Right lobe of liver (tissue), 6 donors: ENCODE measurements at regions not wholly inside any gene's neighbourhood (a gene's known extent, or its start where the extent isn't known, plus 50 kb on each side); places are given as distances from the start of the nearest gene placed in this dataset.

Experiments used
- ATAC-seq, 4 donors: fragments of 200-7000 bp; cut with Tn5 transposase; one replicate each; pipeline ENCODE4 v1.9.1; 2020; ENCODE audit warnings: mild to moderate bottlenecking in 4 of 4, moderate library complexity in 4 of 4
- DNase-seq, 3 donors: peaks; one replicate each; pipeline ENCODE4 v3.0.0-alpha.2; 2020
- H3K27ac ChIP-seq, 3 donors: fragments of 200-600 bp; one replicate each; pipeline ENCODE4 v1.8.0; 2022
- H3K27me3 ChIP-seq, 2 donors: fragments of 200-600 bp; one replicate each; pipeline ENCODE4 v1.8.0; 2022
- H3K36me3 ChIP-seq, 4 donors: fragments of 200-600 bp; sonication (generic) in 1 of 4; one replicate each; pipeline versions ENCODE4 v1.5.1 to v1.8.0; 2017 to 2022; ENCODE audit warnings: control low read depth in 1 of 4
- H3K4me1 ChIP-seq, 4 donors: fragments of 200-600 bp; sonication (generic) in 1 of 4; one replicate each; pipeline versions ENCODE4 v1.5.1 to v1.8.0; 2017 to 2022; ENCODE audit warnings: control low read depth in 1 of 4
- H3K4me3 ChIP-seq, 3 donors: fragments of 200-600 bp; one replicate each; pipeline ENCODE4 v1.8.0; 2022
- H3K9me3 ChIP-seq, 4 donors: fragments of 200-600 bp; sonication (generic) in 1 of 4; one replicate each; pipeline versions ENCODE4 v1.5.1 to v1.8.0; 2017 to 2022; ENCODE audit warnings: control low read depth in 1 of 4
- POLR2A ChIP-seq: fragments of 450-650 bp; IDR thresholded peaks from one replicate; pipeline ENCODE4 v1.6.1; 2017; ENCODE audit warnings: antibody characterized with exemption, mild to moderate bottlenecking
- WGBS: methylation state at CpG from one replicate; pipeline ENCODE4 v1.1.6; 2018; ENCODE audit warnings: low coverage, low lambda C conversion rate; ENCODE audit not compliant: insufficient coverage; ENCODE audit errors: missing lambda C conversion rate; 5-methylcytosine and 5-hydroxymethylcytosine counted together
- intact Hi-C, 2 donors: fragments of 100-400 bp; cut with DNase I; formaldehyde crosslinking; loops; one replicate each; pipeline versions ENCODE4 v1.11.2 to v1.14.1; 2022
- TF ChIP-seq, protein P1 (sequence below), 4 donors: fragments of 200-600 bp in 3 of 4; fragments of 450-650 bp in 1 of 4; IDR thresholded peaks; one replicate each; pipeline versions ENCODE4 v1.5.1 to v1.8.0; 2016 to 2022; ENCODE audit warnings: antibody characterized with exemption in 4 of 4, mild to moderate bottlenecking in 2 of 4
- donor health status: DM: no; HTN: yes; CAD: no.
- donor health status: DM: no; HTN: no; CAD: no.
- donor health status: DM: no; HTN: no; CAD: no.
- donor health status: DM: no; HTN: yes; CAD: no.
- donor health status: DM: no; HTN: yes; CAD: no.

DNA sequence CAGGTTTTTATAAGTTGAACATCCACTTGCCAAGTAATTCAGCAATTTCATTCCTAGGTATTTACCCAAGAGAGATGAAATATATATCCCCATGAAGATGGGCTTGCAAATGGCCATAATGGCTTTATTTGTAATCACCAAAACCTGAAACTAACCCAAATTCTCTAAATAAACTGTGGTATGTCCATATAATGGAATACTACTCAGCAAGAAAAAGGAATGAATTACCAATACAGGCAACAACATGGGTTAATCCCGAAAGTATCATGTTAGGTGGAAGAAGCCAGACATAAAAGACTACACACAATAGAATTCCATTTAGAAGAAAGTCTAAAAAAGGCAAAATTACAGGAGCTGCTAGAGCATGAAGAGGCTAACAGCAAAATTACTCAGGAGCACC is 101.4 kb upstream of the PPP2R2D start:
- DNase-seq, result no peak
- no peak overlapping the region for H3K27ac ChIP-seq
- TF ChIP-seq POLR2A, result no peak
- TF ChIP-seq, protein P1, sequence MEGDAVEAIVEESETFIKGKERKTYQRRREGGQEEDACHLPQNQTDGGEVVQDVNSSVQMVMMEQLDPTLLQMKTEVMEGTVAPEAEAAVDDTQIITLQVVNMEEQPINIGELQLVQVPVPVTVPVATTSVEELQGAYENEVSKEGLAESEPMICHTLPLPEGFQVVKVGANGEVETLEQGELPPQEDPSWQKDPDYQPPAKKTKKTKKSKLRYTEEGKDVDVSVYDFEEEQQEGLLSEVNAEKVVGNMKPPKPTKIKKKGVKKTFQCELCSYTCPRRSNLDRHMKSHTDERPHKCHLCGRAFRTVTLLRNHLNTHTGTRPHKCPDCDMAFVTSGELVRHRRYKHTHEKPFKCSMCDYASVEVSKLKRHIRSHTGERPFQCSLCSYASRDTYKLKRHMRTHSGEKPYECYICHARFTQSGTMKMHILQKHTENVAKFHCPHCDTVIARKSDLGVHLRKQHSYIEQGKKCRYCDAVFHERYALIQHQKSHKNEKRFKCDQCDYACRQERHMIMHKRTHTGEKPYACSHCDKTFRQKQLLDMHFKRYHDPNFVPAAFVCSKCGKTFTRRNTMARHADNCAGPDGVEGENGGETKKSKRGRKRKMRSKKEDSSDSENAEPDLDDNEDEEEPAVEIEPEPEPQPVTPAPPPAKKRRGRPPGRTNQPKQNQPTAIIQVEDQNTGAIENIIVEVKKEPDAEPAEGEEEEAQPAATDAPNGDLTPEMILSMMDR (IDR thresholded peaks at IDR 0.05), result no peak
- ATAC-seq, result no peak
- WGBS, result 25% methylated on average over 1 of the region's 1 CpG
- H3K4me3 ChIP-seq, result no peak overlapping the region
- no peaks in the 10 kb centered on the region for H3K27me3 ChIP-seq
- H3K36me3 ChIP-seq, result no peaks in the 10 kb centered on the region
- no peaks in the 10 kb centered on the region for H3K9me3 ChIP-seq
- H3K4me1 ChIP-seq, result peaks cover 0 to 16% (median 0%) of the 10 kb centered on the region in 4 donors
- intact Hi-C loops, result no loop called here

- WGBS, result 88% methylated on average over 11 of the region's 16 CpGs
Measured at GRCh38 chr10:131802156-131802915, 98.5 kb upstream of the PPP2R2D start.

GRCh38 chr10:131802996-131803395 is 97.8 kb upstream of the PPP2R2D start:
- no peak for ATAC-seq
- Histone ChIP-seq H3K9me3 (no peaks in the 10 kb centered on the region), H3K4me3 (no peak overlapping the region), H3K27ac (no peak overlapping the region), H3K27me3 (no peaks in the 10 kb centered on the region), H3K4me1 (peaks cover 0 to 7% (median 0%) of the 10 kb centered on the region in 4 donors), H3K36me3 (no peaks in the 10 kb centered on the region)
- 73% methylated on average over 9 of the region's 13 CpGs for WGBS
- no peak for TF ChIP-seq POLR2A
- TF ChIP-seq, protein P1 (IDR thresholded peaks at IDR 0.05), result no peak
- peak in 1 of 3 donors; percentile 7 for DNase-seq
- intact Hi-C loops, result no loop called here

More at GRCh38 chr10:131802156-131802915, 98.5 kb upstream of the PPP2R2D start:
- no peak overlapping the region for H3K27ac ChIP-seq
- H3K27me3 ChIP-seq, result no peaks in the 10 kb centered on the region
- H3K4me1 ChIP-seq, result peaks cover 0 to 7% (median 0%) of the 10 kb centered on the region in 4 donors
- TF ChIP-seq, protein P1 (IDR thresholded peaks at IDR 0.05), result no peak
- TF ChIP-seq POLR2A, result no peak
- no peaks in the 10 kb centered on the region for H3K9me3 ChIP-seq
- intact Hi-C loops, result no loop called here
- ATAC-seq (no peak), DNase-seq (peak in 1 of 3 donors; percentile 13)
- H3K4me3 ChIP-seq, result no peak overlapping the region
- no peaks in the 10 kb centered on the region for H3K36me3 ChIP-seq

GRCh38 chr10:131803860-131804425 is 96.9 kb upstream of the PPP2R2D start:
- 62% methylated on average over 8 of the region's 9 CpGs for WGBS
- ATAC-seq (peak; percentile 62 to 91 (median 79)), DNase-seq (peak in 1 of 3 donors; percentile 40)
- H3K36me3 ChIP-seq, result no peaks in the 10 kb centered on the region
- no peaks in the 10 kb centered on the region for H3K9me3 ChIP-seq
- TF ChIP-seq, protein P1 (IDR thresholded peaks at IDR 0.05), result no peak
- no peak for TF ChIP-seq POLR2A
- intact Hi-C loops, result no loop called here
- H3K27me3 ChIP-seq, result no peaks in the 10 kb centered on the region
- H3K27ac ChIP-seq, result no peak overlapping the region
- H3K4me1 ChIP-seq, result peaks cover 0 to 7% (median 0%) of the 10 kb centered on the region in 4 donors
- no peak overlapping the region for H3K4me3 ChIP-seq
